MM.1S (cell line): ENCODE measurements at regions not wholly inside any gene's neighbourhood (a gene's known extent, or its start where the extent isn't known, plus 50 kb on each side); places are given as distances from the start of the nearest gene placed in this dataset.

Experiments used
- DNase-seq: peaks from one replicate; pipeline ENCODE4 v3.0.0-alpha.2; 2015
- H2AFZ ChIP-seq: fragments of 300-600 bp; sonication (generic); 2 replicates; pipeline ENCODE4 v1.6.0; 2016; ENCODE audit warnings: antibody characterized with exemption, low read length
- H3F3A ChIP-seq: fragments of 300-600 bp; sonication (generic); 2 replicates; pipeline ENCODE4 v1.6.1; 2016; ENCODE audit warnings: mild to moderate bottlenecking, antibody characterized with exemption, low read length, moderate library complexity, mixed read lengths; ENCODE audit not compliant: insufficient read depth
- H3K27ac ChIP-seq: fragments of 300-600 bp; sonication (generic); 2 replicates; pipeline ENCODE4 v1.5.1; 2016; ENCODE audit warnings: mild to moderate bottlenecking, low read length
- H3K27me3 ChIP-seq: fragments of 300-600 bp; sonication (generic); replicated peaks from 2 replicates; pipeline ENCODE4 v1.6.0; 2016; ENCODE audit warnings: low read length; ENCODE audit not compliant: insufficient read depth
- H3K36me3 ChIP-seq: fragments of 300-600 bp; sonication (generic); replicated peaks from 2 replicates; pipeline ENCODE4 v1.6.1; 2016; ENCODE audit warnings: mild to moderate bottlenecking, low read length, mixed read lengths; ENCODE audit not compliant: insufficient read depth
- H3K4me1 ChIP-seq: fragments of 300-600 bp; sonication (generic); 2 replicates; pipeline ENCODE4 v1.6.1; 2016; ENCODE audit warnings: low read length, mixed read lengths
- H3K4me2 ChIP-seq: fragments of 300-600 bp; sonication (generic); 2 replicates; pipeline ENCODE4 v1.6.0; 2016; ENCODE audit warnings: low read depth, low read length
- H3K4me3 ChIP-seq: fragments of 300-600 bp; sonication (generic); 2 replicates; pipeline ENCODE4 v1.5.1; 2016; ENCODE audit warnings: low read length, mixed read lengths
- H3K79me2 ChIP-seq: fragments of 300-600 bp; sonication (generic); 2 replicates; pipeline ENCODE4 v1.6.1; 2016; ENCODE audit warnings: mixed run types, low read length, mixed read lengths
- H3K9ac ChIP-seq: fragments of 300-600 bp; sonication (generic); 2 replicates; pipeline ENCODE4 v1.6.1; 2016; ENCODE audit warnings: low read length, mixed read lengths
- H3K9me2 ChIP-seq: fragments of 300-600 bp; sonication (generic); replicated peaks from 2 replicates; pipeline ENCODE4 v1.6.1; 2016; ENCODE audit warnings: mild to moderate bottlenecking, low read length, mixed read lengths; ENCODE audit not compliant: insufficient read depth
- H3K9me3 ChIP-seq: fragments of 300-600 bp; sonication (generic); replicated peaks from 2 replicates; pipeline ENCODE4 v1.6.1; 2016; ENCODE audit warnings: mild to moderate bottlenecking, low read length, mixed read lengths; ENCODE audit not compliant: insufficient read depth
- H4K20me1 ChIP-seq: fragments of 300-600 bp; sonication (generic); 2 replicates; pipeline ENCODE4 v1.6.1; 2016; ENCODE audit warnings: mild to moderate bottlenecking, low read length, moderate library complexity, mixed read lengths; ENCODE audit not compliant: insufficient read depth
- EZH2 ChIP-seq: fragments of 300-600 bp; sonication (generic); optimal IDR thresholded peaks from 2 replicates; pipeline ENCODE3; 2017; ENCODE audit warnings: low read depth, mild to moderate bottlenecking, antibody characterized with exemption, low read length, mixed read lengths
- EZH2phosphoT487 ChIP-seq: fragments of 300-600 bp; sonication (generic); IDR thresholded peaks from 2 replicates; pipeline ENCODE4 v1.6.1; 2018; ENCODE audit warnings: antibody characterized with exemption, low read length
- TF ChIP-seq, protein P1 (sequence below): fragments of 300-600 bp; sonication (generic); IDR thresholded peaks from 2 replicates; pipeline ENCODE4 v1.5.1; 2016; ENCODE audit warnings: antibody characterized with exemption, low read length, mixed read lengths

DNA sequence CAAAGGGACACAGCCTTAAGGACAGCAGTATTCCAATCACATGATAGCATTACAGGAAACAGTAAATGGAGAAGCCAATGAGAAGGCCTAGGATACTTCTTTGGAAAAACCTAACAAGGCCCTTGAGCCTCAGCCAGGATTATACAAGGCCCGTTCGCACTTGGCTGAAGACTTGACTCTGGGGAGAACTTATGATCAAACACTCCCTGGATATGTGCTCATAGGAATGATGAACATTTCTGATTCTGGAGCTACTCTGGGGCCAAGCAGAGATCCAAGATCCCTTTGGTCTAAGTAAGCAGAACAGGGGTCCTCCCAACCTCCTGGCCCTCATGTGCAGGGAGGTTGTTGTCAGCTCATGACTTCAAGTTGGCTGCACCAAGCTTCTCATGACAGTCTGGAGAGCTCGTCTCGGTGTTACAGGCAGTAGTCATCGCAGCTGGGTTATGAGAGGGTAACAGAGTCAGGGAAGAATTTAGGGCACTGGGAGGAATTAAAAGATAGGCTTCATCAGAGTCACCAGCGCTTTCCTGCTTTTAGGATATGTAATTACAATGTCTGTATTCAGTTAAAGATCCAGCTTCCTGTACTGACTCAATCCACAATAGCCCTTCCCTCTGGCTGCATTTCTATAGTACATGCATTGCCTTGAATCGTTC is 92.5 kb upstream of the IRF2BP2 start:
- Histone ChIP-seq H3K4me2 (no peak overlapping the region), H3F3A (no peaks in the 10 kb centered on the region), H4K20me1 (no peaks in the 10 kb centered on the region), H3K27me3 (no peaks in the 10 kb centered on the region), H3K9ac (no peak overlapping the region), H3K4me1 (no peaks in the 10 kb centered on the region), H3K4me3 (no peak overlapping the region), H3K9me2 (no peaks in the 10 kb centered on the region), H3K79me2 (no peaks in the 10 kb centered on the region), H3K27ac (no peak overlapping the region), H3K9me3 (no peaks in the 10 kb centered on the region), H2AFZ (no peak overlapping the region), H3K36me3 (no peaks in the 10 kb centered on the region)
- DNase-seq, result no peak
- TF ChIP-seq EZH2phosphoT487 (no peak), EZH2 (no peak)
- TF ChIP-seq, protein P1, sequence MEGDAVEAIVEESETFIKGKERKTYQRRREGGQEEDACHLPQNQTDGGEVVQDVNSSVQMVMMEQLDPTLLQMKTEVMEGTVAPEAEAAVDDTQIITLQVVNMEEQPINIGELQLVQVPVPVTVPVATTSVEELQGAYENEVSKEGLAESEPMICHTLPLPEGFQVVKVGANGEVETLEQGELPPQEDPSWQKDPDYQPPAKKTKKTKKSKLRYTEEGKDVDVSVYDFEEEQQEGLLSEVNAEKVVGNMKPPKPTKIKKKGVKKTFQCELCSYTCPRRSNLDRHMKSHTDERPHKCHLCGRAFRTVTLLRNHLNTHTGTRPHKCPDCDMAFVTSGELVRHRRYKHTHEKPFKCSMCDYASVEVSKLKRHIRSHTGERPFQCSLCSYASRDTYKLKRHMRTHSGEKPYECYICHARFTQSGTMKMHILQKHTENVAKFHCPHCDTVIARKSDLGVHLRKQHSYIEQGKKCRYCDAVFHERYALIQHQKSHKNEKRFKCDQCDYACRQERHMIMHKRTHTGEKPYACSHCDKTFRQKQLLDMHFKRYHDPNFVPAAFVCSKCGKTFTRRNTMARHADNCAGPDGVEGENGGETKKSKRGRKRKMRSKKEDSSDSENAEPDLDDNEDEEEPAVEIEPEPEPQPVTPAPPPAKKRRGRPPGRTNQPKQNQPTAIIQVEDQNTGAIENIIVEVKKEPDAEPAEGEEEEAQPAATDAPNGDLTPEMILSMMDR, result no peak

DNA sequence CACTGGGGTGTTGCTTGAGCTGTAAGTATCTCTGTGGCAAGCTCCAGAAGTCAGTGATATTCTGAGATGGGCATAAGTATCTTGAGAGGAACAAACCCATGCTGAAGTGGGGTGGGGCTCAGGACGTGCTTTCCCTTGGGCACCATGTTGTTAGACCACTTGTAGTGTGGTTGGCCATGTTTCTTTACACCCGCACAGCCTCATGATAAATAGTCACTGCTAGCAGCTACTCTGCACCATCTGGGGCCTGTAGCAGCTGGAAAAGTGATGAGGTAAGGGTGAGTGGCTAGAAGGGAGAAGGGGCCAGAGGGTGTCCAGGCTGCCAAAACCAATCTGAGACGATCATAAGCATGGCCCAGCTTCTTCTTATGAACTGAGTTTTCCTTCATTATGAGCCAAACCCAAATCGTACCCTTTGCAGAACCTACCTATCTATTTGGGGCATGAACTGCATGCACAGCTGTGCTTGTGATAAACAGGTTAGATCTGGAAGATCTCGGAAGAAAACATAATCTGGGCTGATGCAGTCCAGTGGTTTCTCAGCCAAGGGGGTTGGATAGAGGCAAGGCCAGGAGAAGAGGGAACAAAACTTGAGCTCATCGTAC is 91.9 kb upstream of the IRF2BP2 start:
- H3K9me2 ChIP-seq, result no peaks in the 10 kb centered on the region
- H3K4me1 ChIP-seq, result no peaks in the 10 kb centered on the region
- no peaks in the 10 kb centered on the region for H3K36me3 ChIP-seq
- TF ChIP-seq EZH2phosphoT487, result no peak
- no peak for TF ChIP-seq EZH2
- no peaks in the 10 kb centered on the region for H4K20me1 ChIP-seq
- H3K9me3 ChIP-seq, result no peaks in the 10 kb centered on the region
- no peaks in the 10 kb centered on the region for H3K27me3 ChIP-seq
- no peak overlapping the region for H3K4me2 ChIP-seq
- no peaks in the 10 kb centered on the region for H3F3A ChIP-seq
- H3K9ac ChIP-seq, result no peak overlapping the region
- DNase-seq, result no peak
- H3K27ac ChIP-seq, result no peak overlapping the region
- H3K79me2 ChIP-seq, result no peaks in the 10 kb centered on the region
- no peak overlapping the region for H2AFZ ChIP-seq
- H3K4me3 ChIP-seq, result no peak overlapping the region

DNA sequence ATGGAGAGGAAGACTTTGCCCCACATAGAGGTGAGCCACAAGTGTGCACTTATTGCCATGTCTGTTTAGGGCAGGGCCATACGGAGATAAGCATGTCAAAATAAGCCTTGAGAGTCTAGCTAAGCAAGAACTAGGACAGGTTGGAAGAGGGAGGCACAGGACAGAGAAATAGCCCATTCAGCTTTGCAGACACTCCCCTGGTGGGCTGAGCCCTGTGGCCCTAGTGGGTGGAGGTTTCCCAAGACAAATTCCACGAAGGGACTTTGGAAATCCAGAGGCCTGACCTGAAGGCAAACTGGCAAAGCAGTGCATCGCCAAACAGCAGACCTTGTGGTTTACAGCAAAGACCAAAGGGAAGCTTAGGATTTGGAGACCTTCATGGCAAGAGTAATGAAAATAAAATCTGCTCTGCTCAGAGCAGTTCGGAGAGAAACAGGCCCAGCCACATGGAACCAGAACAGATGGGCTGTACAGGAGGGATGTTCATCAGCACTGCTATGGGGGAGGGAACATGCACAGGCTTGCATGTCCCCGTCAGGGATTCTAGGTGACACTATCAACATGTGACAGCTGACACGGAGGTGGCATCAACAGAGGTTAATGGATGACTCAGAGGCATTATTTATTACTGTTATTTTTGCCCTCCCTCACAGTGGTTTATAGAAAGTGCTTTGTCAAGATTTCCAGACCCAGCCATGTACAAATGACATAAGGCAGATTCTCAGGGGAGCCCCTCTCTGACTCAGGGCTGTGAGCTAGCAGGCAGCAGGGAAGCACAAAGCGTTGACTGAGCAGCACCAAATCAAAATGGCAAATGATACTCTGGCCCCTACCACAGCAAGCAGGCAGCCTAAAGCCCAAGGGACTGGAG is 90.1 kb upstream of the IRF2BP2 start:
- Histone ChIP-seq H3K36me3 (no peaks in the 10 kb centered on the region), H3K9me3 (no peaks in the 10 kb centered on the region), H3K9me2 (no peaks in the 10 kb centered on the region), H3K27ac (no peak overlapping the region), H4K20me1 (no peaks in the 10 kb centered on the region), H3K4me3 (no peak overlapping the region), H3K4me1 (0 out of 2 replicates have a peak, but pooled peaks cover 11% of the 10 kb centered on the region), H3K9ac (no peak overlapping the region), H3K27me3 (0 out of 2 replicates have a peak, but pooled peaks cover 2% of the 10 kb centered on the region), H3K4me2 (no peak overlapping the region), H3F3A (no peaks in the 10 kb centered on the region), H2AFZ (no peak overlapping the region), H3K79me2 (no peaks in the 10 kb centered on the region)
- TF ChIP-seq EZH2phosphoT487 (no peak), EZH2 (no peak)
- TF ChIP-seq, protein P1, result no peak
- no peak for DNase-seq
